ENCODE measurements at regions not wholly inside any gene's neighbourhood (a gene's known extent, or its start where the extent isn't known, plus 50 kb on each side); places are given as distances from the start of the nearest gene placed in this dataset.

DNA sequence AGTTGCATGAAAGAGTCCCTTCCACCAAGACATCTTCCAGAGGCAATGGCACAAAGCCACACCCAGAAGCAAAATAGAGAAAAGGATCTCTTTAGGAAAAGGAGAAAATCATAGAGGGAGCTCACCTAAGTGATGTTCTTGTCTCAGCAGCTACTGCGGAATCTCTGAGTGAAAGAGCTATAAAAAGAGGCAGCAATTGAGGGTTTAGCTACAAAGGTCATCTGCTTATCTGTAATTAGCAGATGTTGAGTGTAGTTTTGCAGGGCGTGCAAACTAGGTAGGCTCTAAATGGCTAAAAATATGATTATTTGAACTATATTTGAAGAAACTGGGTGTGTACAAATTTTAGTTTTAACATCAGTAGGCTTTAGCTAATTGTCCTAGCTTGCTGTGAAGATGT, 276.0 kb downstream of the HS3ST1 start:
- ChIA-PET POLR2A (no interaction called here), CTCF (no interaction called here)
- no peak for DNase-seq (ENCODE audit: extremely low spot score)
- TF ChIP-seq, protein P1, sequence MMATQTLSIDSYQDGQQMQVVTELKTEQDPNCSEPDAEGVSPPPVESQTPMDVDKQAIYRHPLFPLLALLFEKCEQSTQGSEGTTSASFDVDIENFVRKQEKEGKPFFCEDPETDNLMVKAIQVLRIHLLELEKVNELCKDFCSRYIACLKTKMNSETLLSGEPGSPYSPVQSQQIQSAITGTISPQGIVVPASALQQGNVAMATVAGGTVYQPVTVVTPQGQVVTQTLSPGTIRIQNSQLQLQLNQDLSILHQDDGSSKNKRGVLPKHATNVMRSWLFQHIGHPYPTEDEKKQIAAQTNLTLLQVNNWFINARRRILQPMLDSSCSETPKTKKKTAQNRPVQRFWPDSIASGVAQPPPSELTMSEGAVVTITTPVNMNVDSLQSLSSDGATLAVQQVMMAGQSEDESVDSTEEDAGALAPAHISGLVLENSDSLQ (IDR thresholded peaks at IDR 0.05), result no peak
- no peak for TF ChIP-seq ELF4 (IDR thresholded peaks at IDR 0.05)
- no peak for TF ChIP-seq BHLHE40 (IDR thresholded peaks at IDR 0.05; ENCODE audit: borderline replicate concordance)
- no peak for TF ChIP-seq FOXA1 (IDR thresholded peaks at IDR 0.05)

DNA sequence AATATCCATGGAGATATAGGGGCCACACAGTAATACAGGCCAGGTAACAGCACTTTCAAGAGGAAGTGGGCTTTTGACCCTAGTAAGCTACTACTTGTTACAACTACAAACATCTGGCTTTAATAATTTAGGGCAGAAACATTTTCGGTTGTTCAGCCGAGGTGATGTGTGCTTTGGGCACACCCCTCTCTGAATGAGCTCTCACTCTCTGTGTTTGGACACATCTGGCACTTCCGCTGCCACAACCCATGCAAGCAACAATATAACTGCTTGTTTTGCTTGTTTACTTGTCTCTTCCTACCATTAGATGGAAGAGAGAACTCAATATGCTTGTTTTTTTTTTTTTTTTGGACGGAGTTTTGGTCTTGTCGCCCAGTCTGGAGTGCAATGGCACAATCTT, 277.2 kb downstream of the HS3ST1 start:
- TF ChIP-seq BHLHE40 (IDR thresholded peaks at IDR 0.05; ENCODE audit: borderline replicate concordance) (no peak), FOXK2 (IDR thresholded peaks at IDR 0.05) (no peak), TARDBP (IDR thresholded peaks at IDR 0.05) (no peak), NFRKB (IDR thresholded peaks at IDR 0.05) (no peak), ELF4 (IDR thresholded peaks at IDR 0.05) (no peak), LEF1 (IDR thresholded peaks at IDR 0.05; ENCODE audit: borderline replicate concordance) (no peak), L3MBTL2 (conservative IDR thresholded peaks at IDR 0.05) (no peak), CTBP1 (IDR thresholded peaks at IDR 0.05; ENCODE audit: borderline replicate concordance) (no peak), ARNT (IDR thresholded peaks at IDR 0.05) (no peak), SP1 (IDR thresholded peaks at IDR 0.05) (no peak), HDGF (IDR thresholded peaks at IDR 0.05; ENCODE audit: borderline replicate concordance) (no peak), SUZ12 (IDR thresholded peaks at IDR 0.05) (no peak)
- DNase-seq (ENCODE audit: extremely low spot score), result no peak
- POLR2A ChIA-PET, result no interaction called here
- CTCF ChIA-PET, result no interaction called here

DNA sequence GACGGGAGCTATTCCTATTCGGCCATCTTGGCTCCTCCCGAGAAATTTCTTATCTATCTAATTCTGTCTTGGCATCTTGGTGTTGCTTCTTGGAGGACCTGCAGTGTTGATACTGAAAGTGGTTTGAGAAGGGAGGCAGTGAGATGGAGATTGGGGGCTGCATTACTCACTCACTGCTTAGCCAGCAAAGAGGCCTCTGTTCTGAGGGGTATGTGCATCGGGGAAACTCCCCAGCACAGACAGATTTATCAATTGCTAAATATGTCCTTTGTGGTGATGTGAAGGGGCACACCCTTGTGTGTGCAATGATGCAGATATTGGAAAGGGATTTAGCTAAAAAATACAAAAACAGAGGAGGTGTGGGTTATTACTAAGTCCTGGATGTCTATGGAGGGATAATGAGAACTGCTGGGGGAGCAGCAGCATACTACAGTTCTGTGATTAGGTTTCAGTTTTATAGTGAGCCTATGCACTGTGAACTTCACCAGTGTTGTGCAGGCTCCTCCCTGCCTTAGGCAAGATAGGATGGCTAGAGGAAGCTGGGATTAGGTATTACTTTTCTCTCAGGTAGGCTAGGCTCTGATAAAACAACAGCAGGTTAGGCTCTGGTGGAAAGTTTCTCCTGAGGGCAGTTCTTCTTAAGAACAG, 279.0 kb downstream of the HS3ST1 start:
- ChIA-PET POLR2A (no interaction called here), CTCF (no interaction called here)
- DNase-seq (ENCODE audit: extremely low spot score), result no peak
- TF ChIP-seq, protein P1 (IDR thresholded peaks at IDR 0.05), result no peak
- TF ChIP-seq FOXM1 (IDR thresholded peaks at IDR 0.05; ENCODE audit: borderline replicate concordance), result no peak
- no peak for TF ChIP-seq CTBP1 (IDR thresholded peaks at IDR 0.05; ENCODE audit: borderline replicate concordance)
- TF ChIP-seq ZNF384 (IDR thresholded peaks at IDR 0.05), result no peak
- no peak for TF ChIP-seq L3MBTL2 (conservative IDR thresholded peaks at IDR 0.05)

DNA sequence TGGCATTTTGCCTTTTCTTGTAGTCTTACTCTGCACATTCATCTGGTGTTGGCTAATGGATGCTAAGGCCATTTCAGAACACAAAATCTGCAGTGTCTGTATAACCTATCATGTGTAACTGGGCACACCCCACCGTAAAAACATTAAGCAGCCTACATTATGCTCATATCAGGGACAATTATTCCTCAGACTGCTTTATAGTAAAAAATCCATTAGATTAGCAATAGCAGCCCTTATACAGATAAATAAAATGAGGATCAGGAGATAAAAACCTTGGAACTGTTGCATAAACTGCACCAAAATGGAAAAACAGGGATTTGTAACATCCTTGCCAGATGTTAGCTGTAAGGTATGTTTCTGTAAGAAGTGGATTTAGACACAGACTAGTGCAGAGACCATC, 288.8 kb downstream of the HS3ST1 start:
- ChIA-PET POLR2A (no interaction called here), CTCF (no interaction called here)
- DNase-seq (ENCODE audit: extremely low spot score), result no peak
- TF ChIP-seq ELF4 (IDR thresholded peaks at IDR 0.05) (no peak), TARDBP (IDR thresholded peaks at IDR 0.05) (no peak), CTBP1 (IDR thresholded peaks at IDR 0.05; ENCODE audit: borderline replicate concordance) (no peak), BHLHE40 (IDR thresholded peaks at IDR 0.05; ENCODE audit: borderline replicate concordance) (no peak), ARNT (IDR thresholded peaks at IDR 0.05) (no peak), NFRKB (IDR thresholded peaks at IDR 0.05) (no peak), HDGF (IDR thresholded peaks at IDR 0.05; ENCODE audit: borderline replicate concordance) (no peak), FOXM1 (IDR thresholded peaks at IDR 0.05; ENCODE audit: borderline replicate concordance) (no peak), SUZ12 (IDR thresholded peaks at IDR 0.05) (no peak), ZNF384 (IDR thresholded peaks at IDR 0.05) (no peak), FOXK2 (IDR thresholded peaks at IDR 0.05) (no peak), FOXA1 (IDR thresholded peaks at IDR 0.05) (no peak)
- TF ChIP-seq, protein P1 (IDR thresholded peaks at IDR 0.05), result no peak

DNA sequence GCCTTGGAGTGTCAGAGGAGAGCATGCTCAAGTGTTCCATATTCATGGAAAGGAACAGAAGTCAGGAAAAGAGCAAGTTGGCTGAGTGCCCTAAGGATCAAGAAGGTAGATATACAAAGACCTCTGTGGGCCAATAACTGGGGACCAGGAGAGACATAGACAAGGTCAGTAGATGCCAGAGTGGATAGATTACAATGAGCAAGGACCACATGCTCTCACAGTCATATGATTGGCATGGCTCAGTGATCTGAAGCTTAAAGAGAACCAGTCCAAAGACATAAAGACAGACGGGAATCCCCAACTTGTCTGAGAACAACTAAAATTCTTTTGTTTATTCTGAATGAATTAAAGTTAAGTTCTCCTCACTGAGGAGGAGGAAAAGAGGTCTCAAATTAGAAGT, 289.7 kb downstream of the HS3ST1 start:
- CTCF ChIA-PET, result no interaction called here
- no peak for DNase-seq (ENCODE audit: extremely low spot score)
- TF ChIP-seq ARNT (IDR thresholded peaks at IDR 0.05) (no peak), BHLHE40 (IDR thresholded peaks at IDR 0.05; ENCODE audit: borderline replicate concordance) (no peak), SUZ12 (IDR thresholded peaks at IDR 0.05) (no peak), FOXM1 (IDR thresholded peaks at IDR 0.05; ENCODE audit: borderline replicate concordance) (no peak), TARDBP (IDR thresholded peaks at IDR 0.05) (no peak), ZNF384 (IDR thresholded peaks at IDR 0.05) (no peak), L3MBTL2 (conservative IDR thresholded peaks at IDR 0.05) (no peak), HDGF (IDR thresholded peaks at IDR 0.05; ENCODE audit: borderline replicate concordance) (no peak), SP1 (IDR thresholded peaks at IDR 0.05) (no peak), NFRKB (IDR thresholded peaks at IDR 0.05) (no peak), LEF1 (IDR thresholded peaks at IDR 0.05; ENCODE audit: borderline replicate concordance) (no peak), FOXK2 (IDR thresholded peaks at IDR 0.05) (no peak), CTBP1 (IDR thresholded peaks at IDR 0.05; ENCODE audit: borderline replicate concordance) (no peak)
- TF ChIP-seq, protein P1 (IDR thresholded peaks at IDR 0.05), result no peak

DNA sequence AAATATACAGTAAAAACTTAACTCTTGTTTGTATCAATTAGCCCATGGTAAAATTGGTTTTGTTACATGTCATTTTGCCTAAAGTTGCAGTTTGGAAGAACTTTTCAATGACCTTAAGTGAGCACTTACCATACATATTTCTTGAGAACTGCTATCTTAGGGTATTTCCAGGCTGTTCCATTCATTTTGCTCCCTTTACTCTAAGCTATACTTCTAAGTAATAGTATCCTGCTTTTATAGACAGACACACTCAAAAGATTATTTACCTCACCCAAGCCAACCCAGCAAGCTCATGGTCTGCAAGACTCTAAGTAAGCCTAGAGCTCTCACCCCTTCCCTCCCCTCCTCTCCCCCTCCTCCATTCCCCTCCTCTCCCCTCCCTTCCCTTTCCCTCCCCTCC, 294.0 kb downstream of the HS3ST1 start:
- DNase-seq (ENCODE audit: extremely low spot score), result no peak
- POLR2A ChIA-PET, result no interaction called here
- CTCF ChIA-PET, result no interaction called here
- TF ChIP-seq ZNF384 (IDR thresholded peaks at IDR 0.05) (no peak), HDGF (IDR thresholded peaks at IDR 0.05; ENCODE audit: borderline replicate concordance) (no peak), ELF4 (IDR thresholded peaks at IDR 0.05) (no peak), NFRKB (IDR thresholded peaks at IDR 0.05) (no peak)

More for the DNA sequence above, 289.7 kb downstream of the HS3ST1 start:
- POLR2A ChIA-PET, result no interaction called here

Data from HEK293T (cell line).